HG02885 (cell line): ENCODE measurements at regions not wholly inside any gene's neighbourhood (a gene's known extent, or its start where the extent isn't known, plus 50 kb on each side); places are given as distances from the start of the nearest gene placed in this dataset.

Source experiments
- ATAC-seq: cut with Tn5 transposase; IDR thresholded peaks from one replicate; pipeline ENCODE4 v1.9.1; 2021; ENCODE audit warnings: mild to moderate bottlenecking; ENCODE audit not compliant: unreplicated experiment, poor library complexity

GRCh38 chr2:23145460-23145859 is 239.5 kb upstream of the KLHL29 start:
- ATAC-seq, result no peak

DNA sequence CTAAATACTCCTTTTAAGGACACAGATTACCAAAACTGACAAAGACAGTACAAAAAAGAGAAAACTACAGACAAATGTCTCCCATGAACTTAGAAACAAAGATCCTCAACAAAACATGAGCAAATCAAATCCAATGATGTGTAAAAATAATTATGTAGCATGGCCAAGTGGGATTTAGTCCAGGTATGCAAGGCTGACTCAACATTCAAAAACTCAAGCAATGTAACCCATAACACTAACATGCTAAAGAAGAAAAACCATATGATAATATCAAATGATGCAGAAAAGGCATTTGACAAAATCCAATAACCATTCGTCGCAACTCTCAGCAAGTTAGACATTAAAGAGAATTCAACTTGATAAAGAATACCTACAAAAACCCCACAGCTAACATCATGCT is 239.0 kb upstream of the KLHL29 start:
- no peak for ATAC-seq

GRCh38 chr2:23148342-23148741 is 236.6 kb upstream of the KLHL29 start:
- ATAC-seq, result no peak

DNA sequence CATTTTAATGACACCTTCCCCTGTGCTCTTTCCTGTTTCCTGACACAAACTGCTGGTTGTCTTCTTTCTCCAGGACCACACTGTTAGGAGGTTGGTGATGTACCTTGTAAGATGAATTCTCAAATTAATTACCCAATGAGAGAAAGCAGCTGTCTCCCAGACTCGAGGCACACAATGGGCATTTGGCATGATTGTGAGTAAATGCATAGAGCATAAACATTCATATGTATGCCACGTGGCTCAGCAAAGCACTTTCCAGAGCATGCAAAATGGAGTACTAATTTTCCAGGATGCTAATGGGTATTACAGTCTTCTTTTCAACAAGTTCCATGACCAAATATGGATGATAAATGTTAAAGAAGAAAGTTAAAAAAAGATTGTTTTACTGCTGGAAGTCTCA is 235.2 kb upstream of the KLHL29 start:
- no peak for ATAC-seq

DNA sequence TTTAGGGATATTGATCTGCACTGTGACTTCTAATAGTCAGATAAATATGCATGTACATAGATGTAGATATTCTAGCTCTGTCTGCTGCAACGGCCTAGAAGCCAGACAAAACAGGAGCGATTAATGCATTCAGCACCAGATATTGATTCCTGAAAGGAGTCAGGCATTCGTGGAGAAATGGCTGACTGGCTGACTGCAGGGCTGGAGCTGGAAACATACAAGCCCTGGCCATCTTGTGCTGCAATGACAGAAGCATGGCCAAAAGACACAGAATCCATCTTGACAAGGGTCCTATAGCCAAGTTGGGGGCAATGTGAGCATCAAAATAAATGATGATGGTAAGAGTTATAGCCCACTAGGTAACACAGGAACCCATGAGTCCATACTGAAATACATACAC is 231.5 kb upstream of the KLHL29 start:
- no peak for ATAC-seq

GRCh38 chr2:23155022-23155421 is 230.0 kb upstream of the KLHL29 start:
- no peak for ATAC-seq

GRCh38 chr2:23157812-23158211 is 227.2 kb upstream of the KLHL29 start:
- no peak for ATAC-seq

- no peak for ATAC-seq
These were observed 226.7 kb upstream of the KLHL29 start for GRCh38 chr2:23158306-23158705.

DNA sequence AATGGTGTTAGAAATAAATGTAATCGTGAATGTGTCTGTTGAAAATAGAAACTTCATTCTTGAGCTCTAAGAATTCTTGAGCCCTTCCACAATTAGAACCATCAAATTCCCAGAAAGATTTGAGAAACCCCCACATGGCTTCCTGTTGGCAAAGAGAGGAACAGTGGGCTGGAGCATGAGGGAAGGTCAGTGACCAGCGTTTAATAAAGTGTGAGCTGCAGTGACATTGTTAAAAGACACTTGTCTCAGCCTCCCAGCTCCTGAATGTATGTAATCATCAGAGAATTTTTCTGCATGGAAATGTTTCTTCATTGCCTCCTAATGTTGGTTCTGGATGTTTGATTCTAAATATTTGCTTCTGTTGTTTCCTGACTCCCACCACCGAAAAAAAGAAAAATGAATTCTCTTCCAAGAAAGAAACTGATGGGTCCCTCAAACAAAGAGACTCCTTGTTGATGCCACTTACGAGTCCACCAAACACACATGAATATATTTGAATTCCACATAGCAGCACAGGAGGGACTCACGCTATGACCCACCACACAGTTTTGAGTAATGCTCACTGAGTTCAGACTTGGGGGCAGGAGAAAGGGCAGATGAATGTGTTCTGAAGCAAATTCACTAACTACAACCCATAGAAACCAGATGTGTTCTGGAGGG is 225.1 kb upstream of the KLHL29 start:
- no peak for ATAC-seq

GRCh38 chr2:23164173-23164572 is 220.8 kb upstream of the KLHL29 start:
- ATAC-seq, result no peak

GRCh38 chr2:23169896-23170295 is 215.1 kb upstream of the KLHL29 start:
- ATAC-seq, result no peak

- no peak for ATAC-seq
These were observed 213.9 kb upstream of the KLHL29 start for GRCh38 chr2:23171108-23171507.

GRCh38 chr2:23178396-23178795 is 206.6 kb upstream of the KLHL29 start:
- ATAC-seq, result no peak

GRCh38 chr2:23183733-23184132 is 201.2 kb upstream of the KLHL29 start:
- ATAC-seq, result no peak

DNA sequence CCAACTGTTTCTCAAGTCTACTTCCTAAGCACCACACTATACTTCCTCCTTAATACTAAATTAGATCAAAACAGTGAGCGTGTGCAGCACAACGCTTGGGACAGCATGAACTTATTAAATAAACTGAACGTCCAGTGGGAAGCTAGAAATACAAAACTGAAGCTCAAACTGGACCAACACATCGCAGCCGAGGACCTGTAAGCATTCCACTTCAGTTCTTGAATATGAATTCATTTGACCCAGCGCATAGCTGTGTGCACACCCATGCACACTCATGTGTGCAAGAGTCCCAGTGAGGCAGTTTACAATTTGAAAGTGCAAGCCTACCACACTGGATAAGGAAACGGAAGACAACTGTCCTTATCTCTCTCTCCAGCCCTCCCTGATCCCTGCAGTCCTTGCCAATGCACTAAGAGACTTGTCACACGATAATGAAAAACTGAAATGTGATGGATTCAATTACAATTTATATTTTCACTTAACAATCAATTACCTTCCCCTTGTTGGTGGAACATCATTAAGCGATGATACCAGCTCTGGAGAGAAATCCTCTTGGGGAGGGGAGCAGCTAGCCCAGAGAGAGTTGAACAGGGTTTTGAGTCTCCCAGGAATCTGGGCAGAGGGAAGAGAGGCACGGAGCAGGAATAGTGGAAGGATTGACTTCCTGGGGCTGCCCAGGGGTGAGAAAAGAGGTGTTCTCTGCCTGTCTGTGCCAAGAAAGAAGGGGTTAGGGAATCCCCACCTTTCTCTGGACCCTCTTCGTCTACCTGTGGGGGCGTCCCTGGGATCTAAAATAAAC is 186.5 kb upstream of the KLHL29 start:
- ATAC-seq, result no peak

- peak; percentile 63 for ATAC-seq
These were observed 185.7 kb upstream of the KLHL29 start for GRCh38 chr2:23199115-23199918.

- no peak for ATAC-seq
These were observed 184.8 kb upstream of the KLHL29 start for GRCh38 chr2:23200068-23200786.

DNA sequence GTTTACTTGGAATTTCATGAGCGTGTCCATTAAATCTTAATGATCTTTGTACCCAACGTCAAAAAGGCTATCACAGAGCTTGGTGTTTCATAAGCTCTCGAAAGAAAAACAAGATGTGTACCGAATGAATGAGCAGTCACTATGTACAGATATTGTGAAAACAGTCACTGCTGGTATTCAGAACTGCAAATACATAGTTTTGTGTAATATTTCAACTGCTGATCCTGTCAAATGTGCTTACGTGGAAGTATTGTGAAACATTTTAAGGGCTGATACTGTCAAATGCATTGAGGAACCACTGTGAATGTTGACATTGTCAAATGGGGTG is 184.2 kb upstream of the KLHL29 start:
- no peak for ATAC-seq

DNA sequence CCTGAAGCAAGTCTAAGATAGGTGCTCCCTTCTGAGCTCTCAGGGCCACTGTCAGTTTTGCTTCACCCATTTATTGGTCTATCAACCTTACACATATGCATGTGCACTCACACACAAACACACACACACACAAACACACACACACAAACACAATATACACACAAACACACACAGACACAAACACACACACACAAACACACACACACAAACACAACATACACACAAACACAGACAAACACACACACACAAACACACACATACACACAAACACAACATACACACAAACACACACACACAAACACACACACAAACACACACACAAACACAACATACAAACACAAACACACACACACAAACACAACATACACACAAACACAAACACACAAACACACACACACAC is 181.6 kb upstream of the KLHL29 start:
- ATAC-seq, result no peak

DNA sequence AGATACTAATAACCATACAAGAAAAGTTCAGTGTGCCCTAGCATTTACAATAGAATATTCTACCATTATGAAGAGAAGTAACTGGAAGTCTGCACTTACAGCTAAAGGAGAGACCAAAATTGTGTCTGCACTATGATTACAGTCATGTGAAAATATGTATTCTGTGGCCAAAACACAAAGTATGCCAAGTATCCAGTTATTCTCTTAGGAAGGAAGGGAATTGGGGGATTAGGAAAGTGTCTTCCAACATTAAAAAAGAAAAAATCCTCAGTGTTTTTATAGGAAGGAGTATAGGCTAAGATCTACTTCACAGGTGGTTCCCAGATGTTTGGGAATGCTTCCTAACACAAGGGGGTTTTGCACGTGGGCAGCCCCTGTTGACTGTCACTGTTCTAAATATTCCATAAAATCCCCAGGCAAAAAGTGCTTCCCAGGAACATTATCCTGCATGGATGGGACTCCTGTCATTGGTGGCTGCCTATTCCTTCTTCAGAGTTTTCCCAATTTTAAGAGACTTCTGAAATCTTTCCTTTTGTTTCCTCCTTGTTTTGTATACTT is 180.2 kb upstream of the KLHL29 start:
- no peak for ATAC-seq
